ENCODE measurements at regions not wholly inside any gene's neighbourhood (a gene's known extent, or its start where the extent isn't known, plus 50 kb on each side); places are given as distances from the start of the nearest gene placed in this dataset.
"Not testable (repeated sequence)": the region's sequence is repeated elsewhere in the genome, so short reads cannot be mapped to it uniquely, and the experiment has no call there.

GRCh38 chr2:105999211-105999989 lies 194.7 kb downstream of the UXS1 start:
- Histone ChIP-seq H3K27me3 (ENCODE audit: insufficient read depth, poor library complexity, severe bottlenecking) (no peaks in the 10 kb centered on the region), H3K4me3 (replicated peaks; ENCODE audit: insufficient read depth, low read length) (no peak overlapping the region), H3K27ac (replicated peaks) (no peak overlapping the region)
- no peak for TF ChIP-seq GABPA (IDR thresholded peaks at IDR 0.05; ENCODE audit: low read depth)
- no peak for TF ChIP-seq CTCF (IDR thresholded peaks at IDR 0.05; ENCODE audit: insufficient read depth, low read length)
- no peak for TF ChIP-seq POLR2AphosphoS5 (IDR thresholded peaks at IDR 0.05; ENCODE audit: low read depth)
- no peak for TF ChIP-seq SPI1 (IDR thresholded peaks at IDR 0.05; ENCODE audit: borderline replicate concordance, low read depth)
- TF ChIP-seq REST (IDR thresholded peaks at IDR 0.05; ENCODE audit: insufficient replicate concordance, low read depth) = no peak
- no peak for DNase-seq (ENCODE audit: low read depth in 1 of 2, low spot score in 1 of 2)

GRCh38 chr2:105997711-105998110 lies 196.4 kb downstream of the UXS1 start:
- TF ChIP-seq CTCF (IDR thresholded peaks at IDR 0.05; ENCODE audit: insufficient read depth, low read length) (no peak), POLR2AphosphoS5 (IDR thresholded peaks at IDR 0.05; ENCODE audit: low read depth) (no peak), GABPA (IDR thresholded peaks at IDR 0.05; ENCODE audit: low read depth) (no peak), REST (IDR thresholded peaks at IDR 0.05; ENCODE audit: insufficient replicate concordance, low read depth) (no peak), SPI1 (IDR thresholded peaks at IDR 0.05; ENCODE audit: borderline replicate concordance, low read depth) (no peak; the same call in 1 of the 2 replicates)
- H3K27me3 ChIP-seq (ENCODE audit: insufficient read depth, poor library complexity, severe bottlenecking) = no peaks in the 10 kb centered on the region
- DNase-seq (ENCODE audit: low read depth in 1 of 2, low spot score in 1 of 2) = no peak
- H3K4me3 ChIP-seq (replicated peaks; ENCODE audit: insufficient read depth, low read length) = no peak overlapping the region
- no peak overlapping the region for H3K27ac ChIP-seq (replicated peaks)

- H3K27ac ChIP-seq (replicated peaks) = no peak overlapping the region
- no peak for DNase-seq (ENCODE audit: low read depth in 1 of 2, low spot score in 1 of 2)
- no peak overlapping the region for H3K4me3 ChIP-seq (replicated peaks; ENCODE audit: insufficient read depth, low read length)
- no peaks in the 10 kb centered on the region for H3K27me3 ChIP-seq (ENCODE audit: insufficient read depth, poor library complexity, severe bottlenecking)
- TF ChIP-seq GABPA (IDR thresholded peaks at IDR 0.05; ENCODE audit: low read depth) = no peak
- peak; percentile 25; the same call in 1 of the 2 replicates for TF ChIP-seq SPI1 (IDR thresholded peaks at IDR 0.05; ENCODE audit: borderline replicate concordance, low read depth)
- no peak for TF ChIP-seq REST (IDR thresholded peaks at IDR 0.05; ENCODE audit: insufficient replicate concordance, low read depth)
Measured at GRCh38 chr2:105990624-105991023, 203.5 kb downstream of the UXS1 start.

- H3K27me3 ChIP-seq (ENCODE audit: insufficient read depth, poor library complexity, severe bottlenecking); DNase-seq (ENCODE audit: low read depth in 1 of 2, low spot score in 1 of 2); H3K27ac ChIP-seq (replicated peaks); H3K4me3 ChIP-seq (replicated peaks; ENCODE audit: insufficient read depth, low read length): not testable (repeated sequence)
Measured at GRCh38 chr2:105989803-105990202, 204.3 kb downstream of the UXS1 start.
